GM23338 (cell line): ENCODE measurements at regions not wholly inside any gene's neighbourhood (a gene's known extent, or its start where the extent isn't known, plus 50 kb on each side); places are given as distances from the start of the nearest gene placed in this dataset.

Experiments
- ATAC-seq: fragments of 200-7000 bp; cut with Tn5 transposase; 3 replicates; pipeline ENCODE4 v1.9.1; 2020
- DNase-seq: peaks from one replicate; pipeline ENCODE4 v3.0.0-alpha.2; 2015; ENCODE audit warnings: low spot score
- H2AFZ ChIP-seq: fragments of 200-600 bp; sonication (generic); 2 replicates; pipeline ENCODE4 v1.8.0; 2016; ENCODE audit warnings: antibody characterized with exemption, mild to moderate bottlenecking, moderate library complexity
- H3F3A ChIP-seq: fragments of 200-600 bp; sonication (generic); replicated peaks from 2 replicates; pipeline ENCODE4 v1.8.0; 2017; ENCODE audit warnings: antibody characterized with exemption, mixed run types, low read depth
- H3K27ac ChIP-seq: fragments of 200-600 bp; sonication (generic); 2 replicates; pipeline ENCODE4 v1.6.1; 2016; ENCODE audit warnings: low read depth
- H3K27me3 ChIP-seq: fragments of 200-600 bp; sonication (generic); 2 replicates; pipeline ENCODE4 v1.8.0; 2016; ENCODE audit warnings: mild to moderate bottlenecking, mixed run types, moderate library complexity; ENCODE audit not compliant: insufficient read depth
- H3K36me3 ChIP-seq: fragments of 200-600 bp; sonication (generic); 2 replicates; pipeline ENCODE4 v1.8.0; 2016; ENCODE audit warnings: mild to moderate bottlenecking; ENCODE audit not compliant: insufficient read depth
- H3K4me1 ChIP-seq: fragments of 200-600 bp; sonication (generic); 2 replicates; pipeline ENCODE4 v1.8.0; 2016; ENCODE audit warnings: mild to moderate bottlenecking, moderate library complexity; ENCODE audit not compliant: insufficient read depth
- H3K4me2 ChIP-seq: fragments of 200-600 bp; sonication (generic); 2 replicates; pipeline ENCODE4 v1.7.1; 2017; ENCODE audit warnings: mixed run types
- H3K4me3 ChIP-seq: fragments of 200-600 bp; sonication (generic); 2 replicates; pipeline ENCODE4 v1.6.1; 2016; ENCODE audit warnings: mixed run types
- H3K79me2 ChIP-seq: fragments of 200-600 bp; sonication (generic); replicated peaks from 2 replicates; pipeline ENCODE4 v1.8.0; 2017; ENCODE audit warnings: mild to moderate bottlenecking; ENCODE audit not compliant: insufficient read depth
- H3K9me2 ChIP-seq: fragments of 200-600 bp; sonication (generic); 2 replicates; pipeline ENCODE4 v1.8.0; 2017; ENCODE audit not compliant: insufficient read depth
- H4K20me1 ChIP-seq: fragments of 200-600 bp; sonication (generic); replicated peaks from 2 replicates; pipeline ENCODE4 v1.8.0; 2017; ENCODE audit warnings: mild to moderate bottlenecking; ENCODE audit not compliant: insufficient read depth
- H3K27ac Mint-ChIP-seq: 2 replicates; pipeline ENCODE4 v1.8.0; 2020; ENCODE audit warnings: inconsistent platforms, mild to moderate bottlenecking, moderate library complexity, mixed read lengths
- H3K27me3 Mint-ChIP-seq: 3 replicates; pipeline ENCODE4 v1.8.0; 2022; ENCODE audit warnings: low read depth, mild to moderate bottlenecking, moderate library complexity, mixed read lengths, inconsistent platforms; ENCODE audit not compliant: insufficient read depth, poor library complexity
- H3K36me3 Mint-ChIP-seq: 3 replicates; pipeline ENCODE4 v1.8.0; 2021; ENCODE audit warnings: low read depth, mild to moderate bottlenecking, inconsistent platforms, moderate library complexity, mixed read lengths
- H3K4me1 Mint-ChIP-seq: 3 replicates; pipeline ENCODE4 v1.8.0; 2020; ENCODE audit warnings: mild to moderate bottlenecking, inconsistent platforms, mixed read lengths
- H3K4me3 Mint-ChIP-seq: 3 replicates; pipeline ENCODE4 v1.8.0; 2021; ENCODE audit warnings: moderate library complexity, mild to moderate bottlenecking, inconsistent platforms, mixed read lengths
- H3K9me3 Mint-ChIP-seq: 3 replicates; pipeline ENCODE4 v1.8.0; 2020; ENCODE audit warnings: moderate library complexity, mild to moderate bottlenecking, inconsistent platforms, mixed read lengths
- CREB1 ChIP-seq: fragments of 250-450 bp; sonication (Bioruptor Pico); IDR thresholded peaks from 2 replicates; pipeline ENCODE4 v1.5.0; 2020; ENCODE audit warnings: low read depth, mild to moderate bottlenecking, moderate library complexity
- CTCF ChIP-seq, 2 experiments: fragments of 200-600 bp in 1 of 2; sonication (generic) in 1 of 2; conservative IDR thresholded peaks; 2 replicates each; pipeline versions ENCODE4 v1.5.1 to v1.6.1; 2016 to 2017; ENCODE audit warnings: antibody characterized with exemption in 2 of 2, low read depth in 2 of 2, mild to moderate bottlenecking in 2 of 2, moderate library complexity in 1 of 2
- EZH2 ChIP-seq: fragments of 200-600 bp; sonication (generic); IDR thresholded peaks from one replicate; pipeline ENCODE4 v1.8.0; 2017; ENCODE audit warnings: antibody characterized with exemption, mild to moderate bottlenecking, low read depth; ENCODE audit not compliant: unreplicated experiment
- EZH2phosphoT487 ChIP-seq: fragments of 200-600 bp; sonication (generic); IDR thresholded peaks from one replicate; pipeline ENCODE4 v1.8.1; 2018; ENCODE audit warnings: antibody characterized with exemption; ENCODE audit not compliant: unreplicated experiment
- JUNB ChIP-seq: IDR thresholded peaks from one replicate; pipeline ENCODE4 v1.6.1; 2016; ENCODE audit warnings: antibody characterized with exemption; ENCODE audit not compliant: unreplicated experiment
- NANOG ChIP-seq: IDR thresholded peaks from 2 replicates; pipeline ENCODE4 v1.6.1; 2016; ENCODE audit warnings: antibody characterized with exemption, borderline replicate concordance
- POLR2AphosphoS5 ChIP-seq: IDR thresholded peaks from 2 replicates; pipeline ENCODE4 v1.6.1; 2016; ENCODE audit warnings: antibody characterized with exemption, low read depth
- STAT1 ChIP-seq: IDR thresholded peaks from one replicate; pipeline ENCODE4 v1.6.1; 2016; ENCODE audit warnings: antibody characterized with exemption; ENCODE audit not compliant: unreplicated experiment
- ZNF114 ChIP-seq: fragments of 250-450 bp; sonication (Bioruptor Pico); IDR thresholded peaks from 2 replicates; pipeline ENCODE4 v1.5.0; 2020; ENCODE audit warnings: mild to moderate bottlenecking, moderate library complexity
- ZNF331 ChIP-seq: fragments of 250-450 bp; sonication (Bioruptor Pico); IDR thresholded peaks from 2 replicates; pipeline ENCODE4 v1.5.0; 2020; ENCODE audit warnings: low read depth, mild to moderate bottlenecking, moderate library complexity
- TF ChIP-seq, protein P1 (sequence below): fragments of 250-450 bp; sonication (Bioruptor Pico); IDR thresholded peaks from 2 replicates; pipeline ENCODE4 v1.5.0; 2020; ENCODE audit warnings: mild to moderate bottlenecking, moderate library complexity
- TF ChIP-seq, protein P2 (sequence below): IDR thresholded peaks from 2 replicates; pipeline ENCODE4 v1.6.1; 2016; ENCODE audit warnings: antibody characterized with exemption
- TF ChIP-seq, protein P3 (sequence below): IDR thresholded peaks from one replicate; pipeline ENCODE4 v1.6.1; 2018; ENCODE audit warnings: antibody characterized with exemption; ENCODE audit not compliant: unreplicated experiment

DNA sequence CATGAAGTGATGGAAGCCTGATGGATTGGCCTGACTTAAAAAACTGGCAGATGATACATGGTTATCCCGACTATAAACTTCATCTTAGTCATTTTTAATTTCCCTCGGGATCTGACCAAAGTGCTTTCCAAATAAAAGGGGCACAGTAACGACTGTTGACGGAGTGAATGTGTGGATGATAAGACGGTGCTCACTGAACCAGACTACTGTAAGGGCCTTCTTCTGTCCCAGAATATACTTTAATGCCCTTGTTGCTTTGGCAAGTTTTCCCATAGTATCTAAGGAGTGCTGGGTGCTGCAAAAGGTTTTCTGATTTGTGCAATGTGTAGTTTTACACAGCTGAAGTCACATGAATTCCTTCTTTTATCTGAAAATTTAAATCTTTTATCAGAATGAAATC is 373.5 kb downstream of the DSEL start:
- no peak overlapping the region for H3K27ac Mint-ChIP-seq

More for the DNA sequence above, 373.5 kb downstream of the DSEL start:
- Histone ChIP-seq H3K36me3 (no peaks in the 10 kb centered on the region), H3K4me3 (no peak overlapping the region), H3F3A (no peaks in the 10 kb centered on the region), H4K20me1 (no peaks in the 10 kb centered on the region), H2AFZ (no peak overlapping the region; the same call in 1 of the 2 replicates), H3K27me3 (no peaks in the 10 kb centered on the region), H3K9me2 (no peaks in the 10 kb centered on the region), H3K79me2 (no peaks in the 10 kb centered on the region), H3K4me2 (no peak overlapping the region), H3K27ac (no peak overlapping the region), H3K4me1 (no peaks in the 10 kb centered on the region)
- ATAC-seq (no peak), DNase-seq (no peak)
- no peak for TF ChIP-seq POLR2AphosphoS5
- no peak for TF ChIP-seq NANOG
- no peak for TF ChIP-seq EZH2
- TF ChIP-seq STAT1, result no peak
- no peak for TF ChIP-seq CREB1 (CRISPR knock-in tag)
- no peak for TF ChIP-seq CTCF (conservative IDR thresholded peaks at IDR 0.05; ENCODE audit: low read depth in 2 of 2)
- TF ChIP-seq ZNF331 (CRISPR knock-in tag), result no peak
- TF ChIP-seq EZH2phosphoT487, result no peak
- TF ChIP-seq, protein P1, sequence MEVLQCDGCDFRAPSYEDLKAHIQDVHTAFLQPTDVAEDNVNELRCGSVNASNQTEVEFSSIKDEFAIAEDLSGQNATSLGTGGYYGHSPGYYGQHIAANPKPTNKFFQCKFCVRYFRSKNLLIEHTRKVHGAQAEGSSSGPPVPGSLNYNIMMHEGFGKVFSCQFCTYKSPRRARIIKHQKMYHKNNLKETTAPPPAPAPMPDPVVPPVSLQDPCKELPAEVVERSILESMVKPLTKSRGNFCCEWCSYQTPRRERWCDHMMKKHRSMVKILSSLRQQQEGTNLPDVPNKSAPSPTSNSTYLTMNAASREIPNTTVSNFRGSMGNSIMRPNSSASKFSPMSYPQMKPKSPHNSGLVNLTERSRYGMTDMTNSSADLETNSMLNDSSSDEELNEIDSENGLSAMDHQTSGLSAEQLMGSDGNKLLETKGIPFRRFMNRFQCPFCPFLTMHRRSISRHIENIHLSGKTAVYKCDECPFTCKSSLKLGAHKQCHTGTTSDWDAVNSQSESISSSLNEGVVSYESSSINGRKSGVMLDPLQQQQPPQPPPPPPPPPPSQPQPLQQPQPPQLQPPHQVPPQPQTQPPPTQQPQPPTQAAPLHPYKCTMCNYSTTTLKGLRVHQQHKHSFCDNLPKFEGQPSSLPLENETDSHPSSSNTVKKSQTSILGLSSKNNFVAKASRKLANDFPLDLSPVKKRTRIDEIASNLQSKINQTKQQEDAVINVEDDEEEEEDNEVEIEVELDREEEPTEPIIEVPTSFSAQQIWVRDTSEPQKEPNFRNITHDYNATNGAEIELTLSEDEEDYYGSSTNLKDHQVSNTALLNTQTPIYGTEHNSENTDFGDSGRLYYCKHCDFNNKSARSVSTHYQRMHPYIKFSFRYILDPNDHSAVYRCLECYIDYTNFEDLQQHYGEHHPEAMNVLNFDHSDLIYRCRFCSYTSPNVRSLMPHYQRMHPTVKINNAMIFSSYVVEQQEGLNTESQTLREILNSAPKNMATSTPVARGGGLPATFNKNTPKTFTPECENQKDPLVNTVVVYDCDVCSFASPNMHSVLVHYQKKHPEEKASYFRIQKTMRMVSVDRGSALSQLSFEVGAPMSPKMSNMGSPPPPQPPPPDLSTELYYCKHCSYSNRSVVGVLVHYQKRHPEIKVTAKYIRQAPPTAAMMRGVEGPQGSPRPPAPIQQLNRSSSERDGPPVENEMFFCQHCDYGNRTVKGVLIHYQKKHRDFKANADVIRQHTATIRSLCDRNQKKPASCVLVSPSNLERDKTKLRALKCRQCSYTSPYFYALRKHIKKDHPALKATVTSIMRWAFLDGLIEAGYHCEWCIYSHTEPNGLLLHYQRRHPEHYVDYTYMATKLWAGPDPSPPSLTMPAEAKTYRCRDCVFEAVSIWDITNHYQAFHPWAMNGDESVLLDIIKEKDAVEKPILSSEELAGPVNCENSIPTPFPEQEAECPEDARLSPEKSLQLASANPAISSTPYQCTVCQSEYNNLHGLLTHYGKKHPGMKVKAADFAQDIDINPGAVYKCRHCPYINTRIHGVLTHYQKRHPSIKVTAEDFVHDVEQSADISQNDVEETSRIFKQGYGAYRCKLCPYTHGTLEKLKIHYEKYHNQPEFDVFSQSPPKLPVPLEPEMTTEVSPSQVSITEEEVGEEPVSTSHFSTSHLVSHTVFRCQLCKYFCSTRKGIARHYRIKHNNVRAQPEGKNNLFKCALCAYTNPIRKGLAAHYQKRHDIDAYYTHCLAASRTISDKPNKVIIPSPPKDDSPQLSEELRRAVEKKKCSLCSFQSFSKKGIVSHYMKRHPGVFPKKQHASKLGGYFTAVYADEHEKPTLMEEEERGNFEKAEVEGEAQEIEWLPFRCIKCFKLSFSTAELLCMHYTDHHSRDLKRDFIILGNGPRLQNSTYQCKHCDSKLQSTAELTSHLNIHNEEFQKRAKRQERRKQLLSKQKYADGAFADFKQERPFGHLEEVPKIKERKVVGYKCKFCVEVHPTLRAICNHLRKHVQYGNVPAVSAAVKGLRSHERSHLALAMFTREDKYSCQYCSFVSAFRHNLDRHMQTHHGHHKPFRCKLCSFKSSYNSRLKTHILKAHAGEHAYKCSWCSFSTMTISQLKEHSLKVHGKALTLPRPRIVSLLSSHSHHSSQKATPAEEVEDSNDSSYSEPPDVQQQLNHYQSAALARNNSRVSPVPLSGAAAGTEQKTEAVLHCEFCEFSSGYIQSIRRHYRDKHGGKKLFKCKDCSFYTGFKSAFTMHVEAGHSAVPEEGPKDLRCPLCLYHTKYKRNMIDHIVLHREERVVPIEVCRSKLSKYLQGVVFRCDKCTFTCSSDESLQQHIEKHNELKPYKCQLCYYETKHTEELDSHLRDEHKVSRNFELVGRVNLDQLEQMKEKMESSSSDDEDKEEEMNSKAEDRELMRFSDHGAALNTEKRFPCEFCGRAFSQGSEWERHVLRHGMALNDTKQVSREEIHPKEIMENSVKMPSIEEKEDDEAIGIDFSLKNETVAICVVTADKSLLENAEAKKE (CRISPR knock-in tag), result no peak
- TF ChIP-seq ZNF114 (CRISPR knock-in tag), result no peak
- TF ChIP-seq, protein P2, sequence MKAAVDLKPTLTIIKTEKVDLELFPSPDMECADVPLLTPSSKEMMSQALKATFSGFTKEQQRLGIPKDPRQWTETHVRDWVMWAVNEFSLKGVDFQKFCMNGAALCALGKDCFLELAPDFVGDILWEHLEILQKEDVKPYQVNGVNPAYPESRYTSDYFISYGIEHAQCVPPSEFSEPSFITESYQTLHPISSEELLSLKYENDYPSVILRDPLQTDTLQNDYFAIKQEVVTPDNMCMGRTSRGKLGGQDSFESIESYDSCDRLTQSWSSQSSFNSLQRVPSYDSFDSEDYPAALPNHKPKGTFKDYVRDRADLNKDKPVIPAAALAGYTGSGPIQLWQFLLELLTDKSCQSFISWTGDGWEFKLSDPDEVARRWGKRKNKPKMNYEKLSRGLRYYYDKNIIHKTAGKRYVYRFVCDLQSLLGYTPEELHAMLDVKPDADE, result no peak
- TF ChIP-seq, protein P3, sequence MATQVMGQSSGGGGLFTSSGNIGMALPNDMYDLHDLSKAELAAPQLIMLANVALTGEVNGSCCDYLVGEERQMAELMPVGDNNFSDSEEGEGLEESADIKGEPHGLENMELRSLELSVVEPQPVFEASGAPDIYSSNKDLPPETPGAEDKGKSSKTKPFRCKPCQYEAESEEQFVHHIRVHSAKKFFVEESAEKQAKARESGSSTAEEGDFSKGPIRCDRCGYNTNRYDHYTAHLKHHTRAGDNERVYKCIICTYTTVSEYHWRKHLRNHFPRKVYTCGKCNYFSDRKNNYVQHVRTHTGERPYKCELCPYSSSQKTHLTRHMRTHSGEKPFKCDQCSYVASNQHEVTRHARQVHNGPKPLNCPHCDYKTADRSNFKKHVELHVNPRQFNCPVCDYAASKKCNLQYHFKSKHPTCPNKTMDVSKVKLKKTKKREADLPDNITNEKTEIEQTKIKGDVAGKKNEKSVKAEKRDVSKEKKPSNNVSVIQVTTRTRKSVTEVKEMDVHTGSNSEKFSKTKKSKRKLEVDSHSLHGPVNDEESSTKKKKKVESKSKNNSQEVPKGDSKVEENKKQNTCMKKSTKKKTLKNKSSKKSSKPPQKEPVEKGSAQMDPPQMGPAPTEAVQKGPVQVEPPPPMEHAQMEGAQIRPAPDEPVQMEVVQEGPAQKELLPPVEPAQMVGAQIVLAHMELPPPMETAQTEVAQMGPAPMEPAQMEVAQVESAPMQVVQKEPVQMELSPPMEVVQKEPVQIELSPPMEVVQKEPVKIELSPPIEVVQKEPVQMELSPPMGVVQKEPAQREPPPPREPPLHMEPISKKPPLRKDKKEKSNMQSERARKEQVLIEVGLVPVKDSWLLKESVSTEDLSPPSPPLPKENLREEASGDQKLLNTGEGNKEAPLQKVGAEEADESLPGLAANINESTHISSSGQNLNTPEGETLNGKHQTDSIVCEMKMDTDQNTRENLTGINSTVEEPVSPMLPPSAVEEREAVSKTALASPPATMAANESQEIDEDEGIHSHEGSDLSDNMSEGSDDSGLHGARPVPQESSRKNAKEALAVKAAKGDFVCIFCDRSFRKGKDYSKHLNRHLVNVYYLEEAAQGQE, result no peak
- TF ChIP-seq JUNB, result no peak
- peaks cover 1% of the 10 kb centered on the region for H3K27me3 Mint-ChIP-seq
- H3K4me1 Mint-ChIP-seq, result peaks cover 7% of the 10 kb centered on the region; the same call in 2 of the 3 replicates
- H3K36me3 Mint-ChIP-seq, result no peaks in the 10 kb centered on the region
- no peaks in the 10 kb centered on the region for H3K9me3 Mint-ChIP-seq
- H3K4me3 Mint-ChIP-seq, result no peak overlapping the region
